ENCODE measurements at regions not wholly inside any gene's neighbourhood (a gene's known extent, or its start where the extent isn't known, plus 50 kb on each side); places are given as distances from the start of the nearest gene placed in this dataset.

- H3K14ac ChIP-seq (ENCODE audit: low read length in 2 of 2) = no peak overlapping the region
- no peak overlapping the region for H2AFZ ChIP-seq (ENCODE audit: low read depth, low read length)
- no peak overlapping the region for H3K18ac ChIP-seq (ENCODE audit: low read depth in 1 of 2, low read length in 2 of 2)
- WGBS = 90% methylated on average over 5 of the region's 5 CpGs
- no peak for DNase-seq
- no peaks in the 10 kb centered on the region for H3K36me3 ChIP-seq (ENCODE audit: control insufficient read depth in 1 of 2, insufficient read depth in 2 of 2, low read depth in 1 of 2, low read length in 2 of 2)
- no peaks in the 10 kb centered on the region for H3K27me3 ChIP-seq (ENCODE audit: control insufficient read depth in 1 of 2, insufficient read depth in 1 of 2, low read length in 2 of 2)
- H4K8ac ChIP-seq (ENCODE audit: low read length) = no peak overlapping the region
- H2BK12ac ChIP-seq (ENCODE audit: low read length in 2 of 2) = no peak overlapping the region
- H4K91ac ChIP-seq (ENCODE audit: low read length) = no peak overlapping the region
- peaks cover 3% of the 10 kb centered on the region for H3K4me1 ChIP-seq (ENCODE audit: control insufficient read depth, insufficient read depth, low read depth, low read length)
- H2BK15ac ChIP-seq (ENCODE audit: low read depth, poor library complexity, severe bottlenecking) = no peak overlapping the region
- no peak overlapping the region for H3K4me2 ChIP-seq (ENCODE audit: low read length, poor library complexity, severe bottlenecking)
- H3K9ac ChIP-seq (ENCODE audit: low read length) = no peak overlapping the region
- H3K4me3 ChIP-seq (ENCODE audit: insufficient read depth in 1 of 2, low read depth in 1 of 2, low read length in 2 of 2) = no peak overlapping the region
- H2AK5ac ChIP-seq (ENCODE audit: low read length, severe bottlenecking) = no peak overlapping the region
- H3K79me1 ChIP-seq (replicated peaks; ENCODE audit: low read length, poor library complexity, severe bottlenecking) = no peaks in the 10 kb centered on the region
- H2BK120ac ChIP-seq (ENCODE audit: low read depth, low read length) = no peak overlapping the region
- H2BK5ac ChIP-seq (ENCODE audit: low read depth, low read length, poor library complexity, severe bottlenecking) = no peak overlapping the region
- no peak overlapping the region for H3K4ac ChIP-seq (ENCODE audit: low read depth in 1 of 2, low read length in 2 of 2)
- no peak overlapping the region for H3K27ac ChIP-seq (ENCODE audit: low read length, poor library complexity, severe bottlenecking)
- H3K23ac ChIP-seq (ENCODE audit: low read length in 2 of 2) = no peak overlapping the region
- no peaks in the 10 kb centered on the region for H3K9me3 ChIP-seq (ENCODE audit: control insufficient read depth, low read length)
These were observed 247.3 kb downstream of the PSAT1 start for GRCh38 chr9:78544230-78544629.

- Histone ChIP-seq H3K4me2 (ENCODE audit: low read length, poor library complexity, severe bottlenecking) (no peak overlapping the region), H3K4me1 (ENCODE audit: control insufficient read depth, insufficient read depth, low read depth, low read length) (no peaks in the 10 kb centered on the region), H4K8ac (ENCODE audit: low read length) (no peak overlapping the region), H3K14ac (ENCODE audit: low read length in 2 of 2) (no peak overlapping the region), H2BK15ac (ENCODE audit: low read depth, poor library complexity, severe bottlenecking) (no peak overlapping the region), H3K27ac (ENCODE audit: low read length, poor library complexity, severe bottlenecking) (no peak overlapping the region), H3K79me1 (replicated peaks; ENCODE audit: low read length, poor library complexity, severe bottlenecking) (no peaks in the 10 kb centered on the region), H3K9ac (ENCODE audit: low read length) (no peak overlapping the region), H3K27me3 (ENCODE audit: control insufficient read depth in 1 of 2, insufficient read depth in 1 of 2, low read length in 2 of 2) (no peaks in the 10 kb centered on the region), H3K9me3 (ENCODE audit: control insufficient read depth, low read length) (no peaks in the 10 kb centered on the region), H3K4me3 (ENCODE audit: insufficient read depth in 1 of 2, low read depth in 1 of 2, low read length in 2 of 2) (no peak overlapping the region), H2BK12ac (ENCODE audit: low read length in 2 of 2) (no peak overlapping the region), H2AK5ac (ENCODE audit: low read length, severe bottlenecking) (no peak overlapping the region), H4K91ac (ENCODE audit: low read length) (no peak overlapping the region), H3K4ac (ENCODE audit: low read depth in 1 of 2, low read length in 2 of 2) (no peak overlapping the region), H3K18ac (ENCODE audit: low read depth in 1 of 2, low read length in 2 of 2) (no peak overlapping the region), H2BK5ac (ENCODE audit: low read depth, low read length, poor library complexity, severe bottlenecking) (no peak overlapping the region), H2BK120ac (ENCODE audit: low read depth, low read length) (no peak overlapping the region), H2AFZ (ENCODE audit: low read depth, low read length) (no peak overlapping the region), H3K36me3 (ENCODE audit: control insufficient read depth in 1 of 2, insufficient read depth in 2 of 2, low read depth in 1 of 2, low read length in 2 of 2) (no peaks in the 10 kb centered on the region), H3K23ac (ENCODE audit: low read length in 2 of 2) (no peak overlapping the region)
- WGBS = no CpG with 5 or more reads among the region's 1 CpG
- no peak for DNase-seq
These were observed 250.9 kb downstream of the PSAT1 start for GRCh38 chr9:78547831-78548230.

GRCh38 chr9:78548670-78549069, 251.7 kb downstream of the PSAT1 start:
- no peak overlapping the region for H2BK5ac ChIP-seq (ENCODE audit: low read depth, low read length, poor library complexity, severe bottlenecking)
- H3K4me2 ChIP-seq (ENCODE audit: low read length, poor library complexity, severe bottlenecking) = no peak overlapping the region
- H3K14ac ChIP-seq (ENCODE audit: low read length in 2 of 2) = no peak overlapping the region
- H3K79me1 ChIP-seq (replicated peaks; ENCODE audit: low read length, poor library complexity, severe bottlenecking) = no peaks in the 10 kb centered on the region
- 86% methylated on average over 2 of the region's 3 CpGs for WGBS
- H3K27me3 ChIP-seq (ENCODE audit: control insufficient read depth in 1 of 2, insufficient read depth in 1 of 2, low read length in 2 of 2) = no peaks in the 10 kb centered on the region
- no peak overlapping the region for H2BK12ac ChIP-seq (ENCODE audit: low read length in 2 of 2)
- no peak for DNase-seq
- no peak overlapping the region for H3K27ac ChIP-seq (ENCODE audit: low read length, poor library complexity, severe bottlenecking)
- H3K4ac ChIP-seq (ENCODE audit: low read depth in 1 of 2, low read length in 2 of 2) = no peak overlapping the region
- no peaks in the 10 kb centered on the region for H3K4me1 ChIP-seq (ENCODE audit: control insufficient read depth, insufficient read depth, low read depth, low read length)
- H4K91ac ChIP-seq (ENCODE audit: low read length) = no peak overlapping the region
- no peak overlapping the region for H2AK5ac ChIP-seq (ENCODE audit: low read length, severe bottlenecking)
- no peak overlapping the region for H3K4me3 ChIP-seq (ENCODE audit: insufficient read depth in 1 of 2, low read depth in 1 of 2, low read length in 2 of 2)
- no peak overlapping the region for H3K18ac ChIP-seq (ENCODE audit: low read depth in 1 of 2, low read length in 2 of 2)
- H2BK15ac ChIP-seq (ENCODE audit: low read depth, poor library complexity, severe bottlenecking) = no peak overlapping the region
- no peaks in the 10 kb centered on the region for H3K36me3 ChIP-seq (ENCODE audit: control insufficient read depth in 1 of 2, insufficient read depth in 2 of 2, low read depth in 1 of 2, low read length in 2 of 2)
- no peak overlapping the region for H3K23ac ChIP-seq (ENCODE audit: low read length in 2 of 2)
- no peaks in the 10 kb centered on the region for H3K9me3 ChIP-seq (ENCODE audit: control insufficient read depth, low read length)
- H3K9ac ChIP-seq (ENCODE audit: low read length) = no peak overlapping the region
- H4K8ac ChIP-seq (ENCODE audit: low read length) = no peak overlapping the region
- no peak overlapping the region for H2AFZ ChIP-seq (ENCODE audit: low read depth, low read length)
- no peak overlapping the region for H2BK120ac ChIP-seq (ENCODE audit: low read depth, low read length)

- H3K79me1 ChIP-seq (replicated peaks; ENCODE audit: low read length, poor library complexity, severe bottlenecking) = no peaks in the 10 kb centered on the region
These were observed 252.8 kb downstream of the PSAT1 start for GRCh38 chr9:78549711-78550110.

More at GRCh38 chr9:78549711-78550110, 252.8 kb downstream of the PSAT1 start:
- 98% methylated on average over 2 of the region's 3 CpGs for whole genome bisulfite sequencing
- no peak for DNase-seq
- Histone ChIP-seq H2BK15ac (ENCODE audit: low read depth, poor library complexity, severe bottlenecking) (no peak overlapping the region), H3K27ac (ENCODE audit: low read length, poor library complexity, severe bottlenecking) (no peak overlapping the region), H2BK5ac (ENCODE audit: low read depth, low read length, poor library complexity, severe bottlenecking) (no peak overlapping the region), H3K4me2 (ENCODE audit: low read length, poor library complexity, severe bottlenecking) (no peak overlapping the region), H3K23ac (ENCODE audit: low read length in 2 of 2) (no peak overlapping the region), H3K14ac (ENCODE audit: low read length in 2 of 2) (no peak overlapping the region), H2BK120ac (ENCODE audit: low read depth, low read length) (no peak overlapping the region), H4K91ac (ENCODE audit: low read length) (no peak overlapping the region), H3K36me3 (ENCODE audit: control insufficient read depth in 1 of 2, insufficient read depth in 2 of 2, low read depth in 1 of 2, low read length in 2 of 2) (no peaks in the 10 kb centered on the region), H3K18ac (ENCODE audit: low read depth in 1 of 2, low read length in 2 of 2) (no peak overlapping the region), H2BK12ac (ENCODE audit: low read length in 2 of 2) (no peak overlapping the region), H3K4ac (ENCODE audit: low read depth in 1 of 2, low read length in 2 of 2) (no peak overlapping the region), H2AK5ac (ENCODE audit: low read length, severe bottlenecking) (no peak overlapping the region), H3K9me3 (ENCODE audit: control insufficient read depth, low read length) (no peaks in the 10 kb centered on the region), H3K9ac (ENCODE audit: low read length) (no peak overlapping the region), H4K8ac (ENCODE audit: low read length) (no peak overlapping the region), H3K4me1 (ENCODE audit: control insufficient read depth, insufficient read depth, low read depth, low read length) (no peaks in the 10 kb centered on the region), H3K27me3 (ENCODE audit: control insufficient read depth in 1 of 2, insufficient read depth in 1 of 2, low read length in 2 of 2) (no peaks in the 10 kb centered on the region), H2AFZ (ENCODE audit: low read depth, low read length) (no peak overlapping the region), H3K4me3 (ENCODE audit: insufficient read depth in 1 of 2, low read depth in 1 of 2, low read length in 2 of 2) (no peak overlapping the region)
